Mucosa of stomach (tissue), 1 donor: ENCODE measurements at regions not wholly inside any gene's neighbourhood (a gene's known extent, or its start where the extent isn't known, plus 50 kb on each side); places are given as distances from the start of the nearest gene placed in this dataset.

ENCODE experiments used
- H3K27me3 ChIP-seq: one replicate; pipeline ENCODE4 v1.7.0; 2013; ENCODE audit warnings: mild to moderate bottlenecking, low read length; ENCODE audit not compliant: control insufficient read depth, insufficient read depth
- H3K36me3 ChIP-seq: one replicate; pipeline ENCODE4 v1.7.0; 2013; ENCODE audit warnings: low read length; ENCODE audit not compliant: control insufficient read depth, insufficient read depth
- H3K4me1 ChIP-seq: one replicate; pipeline ENCODE4 v1.7.0; 2013; ENCODE audit warnings: mild to moderate bottlenecking, low read length; ENCODE audit not compliant: control insufficient read depth, insufficient read depth
- H3K4me3 ChIP-seq: one replicate; pipeline ENCODE4 v1.7.0; 2013; ENCODE audit warnings: low read length
- H3K9ac ChIP-seq: one replicate; pipeline ENCODE4 v1.7.0; 2013; ENCODE audit warnings: mild to moderate bottlenecking, low read length, moderate library complexity
- H3K9me3 ChIP-seq: one replicate; pipeline ENCODE4 v1.7.0; 2013; ENCODE audit warnings: mild to moderate bottlenecking, low read length, moderate library complexity; ENCODE audit not compliant: control insufficient read depth
- donor health status: Pancreatic carcinoma.

DNA sequence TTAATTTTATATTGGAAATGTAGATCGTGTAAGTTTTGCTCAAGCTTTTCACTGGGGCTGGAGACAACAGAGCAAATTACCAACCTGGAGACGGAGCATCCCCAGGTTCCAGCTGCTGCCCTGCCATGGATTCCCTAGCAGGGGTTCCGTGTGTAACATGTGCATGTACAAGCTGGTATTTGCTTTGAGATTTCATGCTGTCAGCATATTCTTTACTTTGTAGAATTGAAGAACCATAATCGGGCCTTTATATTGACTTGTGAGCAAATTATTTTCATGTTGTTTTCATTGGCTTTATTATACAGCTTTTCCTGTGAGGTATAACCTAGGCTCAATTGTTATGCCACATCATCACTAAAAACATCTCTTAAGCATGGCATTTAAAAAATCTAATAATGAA, 369.2 kb upstream of the COBL start:
- Histone ChIP-seq H3K36me3 (no peaks in the 10 kb centered on the region), H3K4me3 (no peak overlapping the region), H3K4me1 (no peaks in the 10 kb centered on the region), H3K9ac (no peak overlapping the region), H3K27me3 (no peaks in the 10 kb centered on the region), H3K9me3 (no peaks in the 10 kb centered on the region)

DNA sequence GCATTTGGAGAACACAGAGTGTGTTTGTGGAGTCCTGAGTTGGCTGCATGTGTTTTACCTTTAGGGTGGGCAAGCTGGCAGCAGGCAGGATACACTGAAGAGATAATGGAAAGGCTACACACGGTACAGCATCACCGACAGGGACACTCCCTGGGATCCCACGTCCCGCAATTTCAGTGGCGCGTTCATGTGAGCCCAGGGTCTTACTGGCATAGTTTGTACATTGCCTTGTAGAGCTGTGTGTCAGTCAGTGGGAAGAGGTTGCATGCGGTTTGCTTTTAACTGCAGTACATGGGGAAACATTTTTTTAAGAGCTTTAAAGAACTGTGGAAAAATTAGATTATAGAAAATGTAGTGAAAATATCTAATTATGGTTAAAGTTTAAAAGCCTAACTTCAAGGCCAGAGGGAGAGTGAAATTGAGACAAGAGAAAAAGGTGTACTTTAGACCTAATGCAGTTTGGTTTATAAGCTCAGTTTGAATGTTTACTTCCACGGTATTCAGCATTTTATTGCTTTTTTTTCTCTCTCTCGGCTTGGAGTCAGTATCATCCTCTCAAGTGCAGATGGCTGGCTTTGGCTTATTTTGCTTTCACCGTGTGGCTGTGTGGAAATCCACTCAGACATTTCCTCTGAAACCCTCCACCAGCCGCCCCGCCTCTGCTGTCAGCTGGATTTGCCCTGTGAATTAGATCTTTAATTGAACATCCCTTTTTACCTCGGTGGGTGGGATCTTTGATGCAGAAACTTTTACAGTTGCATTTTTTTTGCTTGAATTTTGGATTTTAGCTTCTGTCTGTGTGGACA, 364.2 kb upstream of the COBL start:
- H3K27me3 ChIP-seq = no peaks in the 10 kb centered on the region
- no peaks in the 10 kb centered on the region for H3K4me1 ChIP-seq
- H3K9ac ChIP-seq = no peak overlapping the region

DNA sequence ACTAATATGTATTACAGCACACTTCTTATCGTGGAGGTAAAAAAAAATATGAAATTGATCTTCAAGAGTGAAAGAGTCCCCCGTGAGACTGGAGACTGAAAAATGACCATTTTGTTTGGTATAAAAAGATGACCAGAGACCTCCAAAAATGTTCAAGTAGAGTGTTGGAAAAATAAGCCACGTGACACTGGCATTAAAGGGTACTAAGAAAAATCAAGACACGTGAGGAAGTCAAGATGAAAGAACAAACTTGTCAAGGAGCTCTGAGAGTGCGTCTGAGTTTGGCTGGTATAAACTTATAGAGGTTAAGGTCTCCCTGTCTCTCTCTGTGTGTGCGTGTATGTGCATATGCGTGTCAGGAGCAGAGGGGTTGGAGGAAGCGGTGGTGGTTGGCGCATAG, 362.7 kb upstream of the COBL start:
- Histone ChIP-seq H3K4me3 (no peak overlapping the region), H3K4me1 (no peaks in the 10 kb centered on the region), H3K9me3 (no peaks in the 10 kb centered on the region), H3K9ac (no peak overlapping the region), H3K36me3 (no peaks in the 10 kb centered on the region), H3K27me3 (no peaks in the 10 kb centered on the region)

More for the DNA sequence above, 364.2 kb upstream of the COBL start:
- Histone ChIP-seq H3K36me3 (no peaks in the 10 kb centered on the region), H3K4me3 (no peak overlapping the region), H3K9me3 (no peaks in the 10 kb centered on the region)

DNA sequence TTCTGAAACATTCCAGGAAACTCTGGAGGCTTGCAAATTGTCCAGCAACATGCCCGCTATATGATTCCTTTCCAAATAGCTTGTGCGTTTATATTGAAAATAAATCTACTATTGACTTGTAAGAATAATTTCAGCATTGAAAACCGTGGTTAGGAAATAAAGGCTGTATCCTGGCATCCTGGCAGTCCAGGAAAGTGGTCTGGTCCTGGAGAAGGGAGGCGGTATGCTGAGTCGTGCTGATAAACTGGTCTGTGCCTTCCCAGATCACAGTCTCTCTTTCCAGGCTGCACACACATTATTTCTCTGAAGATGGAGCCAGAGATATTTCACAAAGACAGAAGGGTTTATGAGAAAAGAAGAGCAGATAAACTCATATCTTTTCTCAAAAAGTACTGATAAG, 350.1 kb upstream of the COBL start:
- no peaks in the 10 kb centered on the region for H3K36me3 ChIP-seq
- no peaks in the 10 kb centered on the region for H3K9me3 ChIP-seq
- no peaks in the 10 kb centered on the region for H3K4me1 ChIP-seq
- H3K4me3 ChIP-seq = no peak overlapping the region
- H3K9ac ChIP-seq = no peak overlapping the region
- no peaks in the 10 kb centered on the region for H3K27me3 ChIP-seq

DNA sequence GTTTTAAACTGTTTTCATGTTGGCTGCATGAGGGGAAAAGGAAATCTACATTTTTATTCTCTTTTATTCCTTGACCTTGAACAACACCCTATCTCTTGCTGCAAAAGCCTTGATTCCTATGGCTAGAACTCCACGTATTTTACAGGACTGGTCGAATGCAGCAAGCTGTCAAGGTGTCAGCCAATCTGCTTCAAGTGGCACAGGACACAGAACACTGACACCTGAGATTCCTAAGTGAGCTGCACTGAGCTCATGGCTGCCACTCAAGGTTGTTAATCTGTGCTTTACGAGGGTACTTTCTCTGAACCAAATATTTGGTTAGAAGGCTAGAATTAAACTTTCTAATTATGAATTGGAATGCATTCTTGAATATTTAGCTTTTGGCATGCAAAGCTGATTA, 349.7 kb upstream of the COBL start:
- Histone ChIP-seq H3K9me3 (no peaks in the 10 kb centered on the region), H3K27me3 (no peaks in the 10 kb centered on the region), H3K9ac (no peak overlapping the region), H3K4me1 (no peaks in the 10 kb centered on the region), H3K4me3 (no peak overlapping the region), H3K36me3 (no peaks in the 10 kb centered on the region)

DNA sequence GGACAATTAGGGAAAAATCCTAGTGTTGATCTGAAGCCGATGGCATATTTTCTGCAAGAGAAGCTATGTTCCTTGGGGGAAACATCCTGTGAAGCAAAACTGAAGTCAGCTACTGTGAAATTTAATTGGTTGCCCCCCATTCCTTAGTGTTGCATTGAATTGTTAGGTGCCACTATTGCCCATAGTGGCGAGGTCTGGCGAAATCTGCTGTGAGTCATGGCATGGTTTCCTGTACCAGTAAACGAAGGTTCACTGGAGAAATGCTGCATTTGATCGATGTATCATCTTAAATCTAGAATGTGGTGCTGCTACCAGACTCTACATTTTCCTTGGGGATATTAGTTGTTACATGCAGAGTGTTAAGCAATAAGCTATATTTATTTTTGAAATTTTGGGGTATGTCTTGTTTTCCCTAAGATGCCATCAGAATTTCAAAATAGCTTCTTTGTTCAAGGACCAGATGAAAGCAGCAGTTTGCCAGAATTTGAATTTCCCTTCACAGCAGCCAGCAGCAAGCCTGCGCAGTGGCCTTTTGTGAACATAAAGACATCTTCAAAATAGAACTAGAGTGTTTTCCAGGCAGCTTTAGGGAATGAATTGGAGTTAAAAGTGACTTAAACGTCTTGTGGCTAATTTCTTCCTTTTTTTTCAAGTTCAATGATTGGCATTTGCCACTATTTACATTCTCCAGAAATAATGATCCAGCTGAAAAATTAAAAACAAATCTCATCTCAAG, 348.6 kb upstream of the COBL start:
- Histone ChIP-seq H3K4me3 (no peak overlapping the region), H3K4me1 (no peaks in the 10 kb centered on the region), H3K9me3 (no peaks in the 10 kb centered on the region), H3K27me3 (no peaks in the 10 kb centered on the region), H3K36me3 (no peaks in the 10 kb centered on the region), H3K9ac (no peak overlapping the region)

DNA sequence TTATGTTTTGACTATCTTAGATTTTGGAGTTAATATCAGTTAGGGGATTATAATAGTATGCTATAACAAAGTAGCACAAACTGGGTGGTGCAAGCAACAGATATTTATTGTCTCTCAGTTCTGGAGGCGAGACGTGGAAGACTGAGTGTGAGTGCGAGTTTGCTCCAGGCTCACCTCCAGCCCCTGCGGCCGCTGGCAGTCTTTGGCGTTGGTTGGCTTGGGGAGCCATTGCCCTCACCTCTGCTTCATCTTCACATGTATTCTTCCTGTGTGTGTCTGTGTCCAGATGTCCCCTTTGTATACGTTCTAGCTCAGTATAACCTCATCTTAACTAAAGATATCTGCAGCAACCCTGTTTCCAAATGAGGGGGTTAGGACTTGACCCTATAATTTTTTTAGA, 343.9 kb upstream of the COBL start:
- Histone ChIP-seq H3K36me3 (no peaks in the 10 kb centered on the region), H3K9ac (no peak overlapping the region), H3K4me1 (no peaks in the 10 kb centered on the region), H3K4me3 (no peak overlapping the region), H3K9me3 (no peaks in the 10 kb centered on the region), H3K27me3 (no peaks in the 10 kb centered on the region)

DNA sequence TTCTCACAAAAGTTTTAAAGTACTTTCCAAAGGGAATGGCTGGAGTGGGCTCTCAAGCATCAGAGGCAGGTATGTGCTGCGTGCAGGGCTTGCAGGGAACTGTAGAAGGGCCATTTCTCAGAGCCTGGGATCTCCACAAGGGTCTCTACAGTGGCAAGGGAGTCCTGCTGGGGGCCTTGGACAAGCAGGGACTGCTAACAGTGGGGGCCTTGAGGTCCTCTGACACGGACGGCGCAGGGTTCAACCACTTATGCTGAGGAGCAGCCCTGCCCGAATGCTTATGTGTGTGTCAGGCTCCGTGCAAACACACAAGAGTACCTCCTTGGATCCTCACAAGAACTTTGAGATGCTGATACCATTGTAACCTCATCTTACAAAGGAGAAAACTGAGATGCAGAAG, 342.1 kb upstream of the COBL start:
- no peaks in the 10 kb centered on the region for H3K9me3 ChIP-seq
- H3K9ac ChIP-seq = no peak overlapping the region
- no peaks in the 10 kb centered on the region for H3K4me1 ChIP-seq
- no peaks in the 10 kb centered on the region for H3K36me3 ChIP-seq
- no peaks in the 10 kb centered on the region for H3K27me3 ChIP-seq
- no peak overlapping the region for H3K4me3 ChIP-seq

DNA sequence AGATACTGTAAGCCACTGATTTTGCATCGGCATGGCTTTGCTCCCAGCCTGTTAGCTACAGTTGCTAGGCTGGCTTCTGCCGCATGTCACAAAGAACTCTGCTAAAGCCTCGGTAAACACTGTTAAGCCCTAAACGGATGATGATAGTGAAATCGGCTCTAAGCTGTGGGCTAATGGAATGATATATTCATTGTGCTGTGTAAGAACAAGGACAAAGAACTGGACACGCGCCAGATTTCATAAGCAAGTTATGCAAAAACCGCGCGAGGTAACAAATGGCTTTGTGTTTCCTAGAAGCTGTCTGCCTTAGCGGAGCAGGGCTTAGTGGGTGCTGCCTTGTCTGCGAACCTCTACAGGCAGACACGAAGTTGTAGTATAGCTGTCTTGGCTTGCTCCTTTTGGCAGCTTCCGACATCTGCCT, 331.3 kb upstream of the COBL start:
- Histone ChIP-seq H3K27me3 (no peaks in the 10 kb centered on the region), H3K4me3 (no peak overlapping the region), H3K9me3 (no peaks in the 10 kb centered on the region), H3K9ac (no peak overlapping the region), H3K4me1 (peaks cover 4% of the 10 kb centered on the region), H3K36me3 (no peaks in the 10 kb centered on the region)

DNA sequence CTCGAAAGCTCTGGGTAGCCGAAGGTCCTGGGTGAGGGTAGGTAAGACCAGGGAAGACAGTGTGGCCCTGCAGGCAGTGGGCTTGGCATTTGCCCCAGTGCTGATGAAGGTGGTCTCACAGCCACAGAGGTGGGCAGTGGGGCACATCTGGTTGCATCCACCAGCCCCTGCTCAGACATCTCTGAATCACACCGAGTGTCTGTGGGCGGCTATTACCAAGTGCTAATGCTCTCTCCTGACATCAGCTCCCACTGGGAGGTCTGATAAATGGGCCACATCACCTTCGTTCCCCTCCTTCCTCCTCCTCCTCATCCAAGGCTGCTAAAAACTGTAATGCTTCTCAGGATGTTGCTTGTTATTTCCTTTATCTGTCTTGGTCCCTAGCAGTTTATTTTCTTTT, 330.9 kb upstream of the COBL start:
- Histone ChIP-seq H3K4me1 (peaks cover 4% of the 10 kb centered on the region), H3K27me3 (no peaks in the 10 kb centered on the region), H3K4me3 (no peak overlapping the region), H3K9ac (no peak overlapping the region), H3K9me3 (no peaks in the 10 kb centered on the region), H3K36me3 (no peaks in the 10 kb centered on the region)

DNA sequence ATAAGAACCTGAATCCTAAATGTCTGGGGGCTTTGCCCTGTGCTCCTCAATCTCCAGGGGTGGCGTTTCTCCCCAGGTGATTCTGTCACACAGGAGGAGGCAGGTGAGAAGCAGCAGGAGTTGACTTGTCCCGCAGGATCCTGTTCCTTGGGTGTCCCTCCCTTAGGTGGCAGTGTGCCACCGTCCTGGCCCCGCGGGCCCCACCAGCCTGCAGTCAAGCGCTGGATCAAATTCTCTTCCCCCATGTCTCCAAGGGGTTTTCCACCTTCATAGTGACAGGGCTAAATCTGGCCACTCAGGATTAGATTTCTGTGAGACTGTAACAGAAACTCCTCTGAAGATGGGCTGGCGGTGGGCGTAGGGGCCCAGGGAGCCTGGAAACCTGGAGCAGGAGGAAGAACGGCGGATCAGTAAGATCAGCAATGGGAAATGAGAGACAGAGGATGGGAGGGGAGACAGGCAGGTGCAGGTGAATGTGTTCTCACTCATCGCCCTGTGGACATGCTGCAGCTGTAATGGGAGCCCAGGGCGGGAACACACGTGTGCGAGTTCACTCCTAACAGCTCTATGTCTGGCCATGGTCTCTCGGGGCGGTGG, 329.2 kb upstream of the COBL start:
- no peaks in the 10 kb centered on the region for H3K9me3 ChIP-seq
- H3K9ac ChIP-seq = no peak overlapping the region
- H3K4me1 ChIP-seq = peaks cover 4% of the 10 kb centered on the region
- no peaks in the 10 kb centered on the region for H3K27me3 ChIP-seq
- no peak overlapping the region for H3K4me3 ChIP-seq
- no peaks in the 10 kb centered on the region for H3K36me3 ChIP-seq

DNA sequence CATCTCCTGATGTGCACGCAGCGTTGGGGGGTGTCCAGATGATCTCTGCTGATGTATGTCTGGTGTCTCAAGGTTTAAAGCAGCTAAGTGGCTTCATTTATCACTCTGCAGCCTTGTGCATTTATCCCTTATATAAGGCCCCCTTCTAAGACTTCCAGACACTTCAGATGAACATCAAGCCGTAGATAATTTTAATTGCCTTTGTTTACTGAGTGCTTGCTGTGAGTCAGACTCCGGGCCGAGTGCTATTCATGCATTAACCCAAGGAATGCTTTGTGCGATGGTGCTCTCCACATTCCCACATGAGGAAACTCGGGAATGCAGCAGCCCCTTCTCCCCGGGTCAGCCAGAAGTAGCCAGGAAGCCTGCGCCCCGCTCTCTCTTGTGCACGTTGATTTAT, 328.6 kb upstream of the COBL start:
- H3K27me3 ChIP-seq = no peaks in the 10 kb centered on the region
- H3K4me3 ChIP-seq = no peak overlapping the region
- H3K9me3 ChIP-seq = no peaks in the 10 kb centered on the region

More for the DNA sequence above, 328.6 kb upstream of the COBL start:
- Histone ChIP-seq H3K36me3 (no peaks in the 10 kb centered on the region), H3K4me1 (peaks cover 4% of the 10 kb centered on the region), H3K9ac (no peak overlapping the region)
